CD4-positive, alpha-beta T cell treated with Interleukin-12 subunit alpha and Interleukin-12 subunit beta, for 1 hour (primary cell): ENCODE measurements at regions not wholly inside any gene's neighbourhood (a gene's known extent, or its start where the extent isn't known, plus 50 kb on each side); places are given as distances from the start of the nearest gene placed in this dataset.
"Not testable (repeated sequence)": the region's sequence is repeated elsewhere in the genome, so short reads cannot be mapped to it uniquely, and the experiment has no call there.

Source experiments
- DNase-seq: peaks from one replicate; pipeline ENCODE4 v3.0.0-alpha.2; 2020

GRCh38 chr10:36425131-36425797 is 700.1 kb upstream of the ANKRD30A start:
- DNase-seq: no peak

DNA sequence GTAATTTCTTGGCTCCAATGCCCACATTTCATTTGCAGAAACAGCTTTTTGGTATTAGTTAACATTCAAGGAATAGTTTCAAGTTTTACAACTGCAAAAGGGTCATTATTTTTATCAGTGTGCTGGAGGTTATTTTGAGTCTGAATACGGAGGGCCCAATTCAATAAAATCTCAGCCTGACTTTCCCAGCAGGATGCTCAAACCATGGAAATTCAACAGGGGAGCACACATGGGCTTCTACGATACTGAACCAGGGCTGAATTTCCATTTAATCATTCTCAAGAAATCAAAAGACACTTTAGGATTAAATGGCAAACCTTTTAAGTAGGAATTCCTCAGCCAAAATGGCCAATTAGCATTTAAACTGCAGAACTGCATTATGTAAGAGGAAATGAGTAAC is 700.9 kb upstream of the ANKRD30A start:
- no peak for DNase-seq

- no peak for DNase-seq
These were observed 701.6 kb upstream of the ANKRD30A start for GRCh38 chr10:36423821-36424248.

DNA sequence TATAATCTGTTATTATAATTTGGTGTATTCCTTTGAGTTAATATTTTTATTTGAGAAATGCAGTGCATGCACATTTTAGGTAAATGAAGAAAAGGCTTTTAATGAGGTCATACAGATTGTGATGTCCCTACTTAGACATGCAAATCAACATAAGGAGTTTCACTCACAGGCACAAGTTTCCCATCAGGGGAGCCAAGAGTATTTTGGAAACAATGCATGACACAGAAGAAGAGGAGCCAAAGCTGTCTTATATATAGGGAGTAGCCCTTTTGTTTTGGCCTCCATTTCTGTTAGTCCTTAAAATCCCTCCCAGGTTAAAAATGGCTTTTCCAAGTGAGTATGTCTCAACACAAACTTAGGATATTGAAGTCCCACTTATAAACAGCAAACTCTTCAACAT is 703.4 kb upstream of the ANKRD30A start:
- no peak for DNase-seq

DNA sequence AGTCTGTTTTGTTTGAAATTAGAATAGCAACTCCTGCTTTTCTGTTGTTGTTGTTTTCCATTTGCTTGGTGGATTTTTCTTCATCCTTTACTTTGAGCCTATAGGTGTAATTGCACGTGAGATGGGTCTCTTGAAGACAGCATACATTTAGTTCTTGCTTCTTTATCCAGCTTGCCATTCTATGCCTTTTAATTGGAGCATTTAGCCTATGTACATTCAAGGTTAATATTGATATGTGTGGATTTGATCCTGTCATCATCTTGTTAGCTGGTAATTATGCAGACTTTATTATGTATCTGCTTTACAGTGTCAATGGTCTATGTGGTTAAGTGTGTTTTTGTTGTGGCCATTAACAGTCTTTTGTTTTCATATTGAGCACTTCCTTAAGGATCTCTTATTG is 708.9 kb upstream of the ANKRD30A start:
- no peak for DNase-seq

GRCh38 chr10:36412942-36413341 is 712.5 kb upstream of the ANKRD30A start:
- DNase-seq: no peak

- DNase-seq: not testable (repeated sequence)
These were observed 725.2 kb upstream of the ANKRD30A start for GRCh38 chr10:36400238-36400637.

DNA sequence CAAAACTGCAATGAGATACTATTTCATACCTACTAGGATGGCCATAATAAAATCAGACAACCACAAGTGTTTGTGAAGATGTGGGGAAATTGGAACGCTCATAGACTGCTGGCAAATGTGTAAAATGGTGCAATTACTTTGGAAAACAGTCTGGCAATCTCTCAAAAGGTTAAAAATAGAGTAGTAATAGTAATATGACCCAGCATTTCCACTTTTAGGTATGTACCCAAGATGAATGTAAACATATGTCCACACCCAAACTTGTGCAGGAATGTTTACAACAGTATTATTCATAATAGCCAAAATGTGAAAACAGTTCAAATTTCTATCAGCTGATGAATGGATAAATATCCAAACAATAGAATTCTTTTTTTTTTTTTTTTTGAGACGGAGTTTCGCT is 731.6 kb upstream of the ANKRD30A start:
- no peak for DNase-seq

DNA sequence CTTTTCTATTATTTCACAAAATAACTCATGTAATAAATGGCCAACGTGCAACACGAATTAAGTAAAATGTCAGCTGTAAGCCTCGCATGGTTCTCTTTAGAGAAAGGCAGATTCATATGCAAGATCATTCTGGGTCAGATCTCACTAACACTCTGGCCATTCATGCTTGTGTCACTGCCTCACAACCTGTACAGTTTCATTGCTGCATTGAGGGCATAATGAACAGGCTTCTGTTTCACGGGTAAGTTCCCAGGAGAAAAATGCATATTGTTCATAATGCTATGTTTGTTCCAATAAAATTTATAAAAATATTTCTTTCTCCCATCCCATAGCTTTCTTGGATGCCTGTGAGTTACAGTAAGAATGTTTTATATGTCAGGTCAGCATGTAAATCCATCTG is 734.0 kb upstream of the ANKRD30A start:
- no peak for DNase-seq

DNA sequence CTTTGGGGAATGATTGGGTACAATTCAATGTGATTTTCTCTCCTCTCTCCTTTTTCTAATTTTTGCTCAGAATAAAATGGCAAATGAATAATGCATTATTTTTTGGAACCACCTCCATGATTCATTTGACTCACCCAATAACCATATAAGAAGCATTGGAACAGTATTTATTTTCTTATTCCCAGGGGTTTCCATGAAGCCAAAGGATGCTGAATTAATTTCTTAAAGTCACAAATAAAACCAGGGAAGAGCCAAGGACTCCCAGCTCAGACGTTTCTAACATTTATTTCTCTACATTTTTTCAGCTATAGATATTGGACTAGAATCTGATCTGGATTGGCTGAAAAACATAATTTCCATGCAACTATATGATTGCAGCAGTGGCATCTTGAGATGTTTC is 735.2 kb upstream of the ANKRD30A start:
- DNase-seq: no peak

- DNase-seq: no peak
These were observed 737.2 kb upstream of the ANKRD30A start for GRCh38 chr10:36388166-36388565.

DNA sequence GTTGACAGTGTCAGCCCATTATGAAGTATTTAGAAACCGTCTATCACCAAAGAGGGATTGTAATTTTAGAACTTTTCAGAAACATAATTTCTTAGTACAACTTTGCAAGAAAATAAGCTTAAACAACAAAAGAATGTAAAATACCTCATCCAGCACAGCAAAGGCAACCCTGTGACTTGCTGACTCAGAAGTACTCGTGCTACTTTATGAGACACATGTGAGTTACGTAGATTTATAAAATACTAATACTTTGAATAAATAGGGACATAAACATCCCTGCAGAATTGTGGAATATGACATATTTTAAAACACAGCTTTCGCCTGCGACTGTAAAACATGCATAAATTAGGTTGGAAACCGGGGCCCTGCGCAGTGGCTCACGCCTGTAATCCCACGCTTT is 739.7 kb upstream of the ANKRD30A start:
- no peak for DNase-seq

GRCh38 chr10:36383349-36383748 is 741.3 kb upstream of the FZD8 start:
- DNase-seq: no peak

DNA sequence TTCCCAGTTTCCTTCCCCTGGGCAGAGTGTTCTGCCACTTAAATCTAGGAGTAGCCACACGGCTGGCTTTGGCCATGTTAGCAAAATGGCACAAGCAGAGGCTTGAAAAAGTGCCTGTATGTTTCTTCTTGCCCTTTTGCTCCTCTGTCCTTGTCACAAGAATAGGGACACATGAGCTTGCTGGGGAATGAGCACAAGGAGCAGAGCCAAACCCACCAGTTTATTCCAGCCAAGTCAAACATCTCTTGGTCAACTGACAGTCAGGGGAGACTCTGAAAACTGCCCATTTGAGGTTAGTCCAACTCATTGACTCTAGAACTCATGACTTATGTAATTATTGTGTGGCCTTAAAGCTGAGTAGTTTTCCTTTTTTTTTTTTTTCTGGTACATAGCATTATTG is 739.7 kb upstream of the FZD8 start:
- DNase-seq: no peak

- no peak for DNase-seq
These were observed 738.4 kb upstream of the FZD8 start for GRCh38 chr10:36380538-36380937.

DNA sequence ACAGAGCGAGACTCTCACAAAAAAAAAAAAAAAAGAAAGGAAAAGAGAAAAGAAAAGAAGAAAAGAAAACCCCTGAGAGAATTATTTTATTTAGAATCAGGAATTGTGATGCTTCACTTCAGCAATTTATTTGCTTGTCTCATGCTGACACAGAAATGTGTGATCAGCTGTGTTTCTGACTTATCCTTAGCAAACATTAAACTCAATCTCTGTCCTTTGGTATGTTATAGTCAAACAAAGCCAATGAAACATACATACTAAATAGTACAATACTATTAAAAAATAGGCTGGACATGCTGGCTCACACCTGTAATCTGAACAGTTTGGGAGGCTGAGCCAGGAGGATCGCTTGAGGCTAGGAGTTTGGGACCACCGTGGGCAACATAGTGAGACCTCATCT is 733.0 kb upstream of the FZD8 start:
- no peak for DNase-seq

- no peak for DNase-seq
These were observed 731.5 kb upstream of the FZD8 start for GRCh38 chr10:36373424-36374096.

DNA sequence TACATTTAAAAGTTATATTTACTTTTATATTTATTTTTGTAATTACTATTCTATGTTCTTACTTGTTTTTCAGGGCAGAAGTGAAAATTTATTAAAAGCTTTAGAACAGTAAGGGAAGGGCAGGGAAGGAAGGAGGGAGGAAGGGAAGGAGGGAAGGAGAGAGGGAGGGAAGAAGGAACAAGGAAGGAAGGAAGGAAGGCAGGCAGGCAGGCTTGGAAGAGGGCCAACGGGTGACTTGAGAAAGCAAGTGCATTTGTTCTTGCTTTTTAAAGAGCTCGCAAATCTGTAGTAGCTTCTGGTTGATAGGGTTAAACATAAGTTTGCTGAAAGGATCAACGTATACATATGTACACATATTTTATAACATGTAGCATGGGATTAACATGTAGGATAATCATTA is 725.3 kb upstream of the FZD8 start:
- DNase-seq: no peak

GRCh38 chr10:36366843-36367242 is 724.7 kb upstream of the FZD8 start:
- no peak for DNase-seq

GRCh38 chr10:36366065-36366464 is 724.0 kb upstream of the FZD8 start:
- DNase-seq: no peak

DNA sequence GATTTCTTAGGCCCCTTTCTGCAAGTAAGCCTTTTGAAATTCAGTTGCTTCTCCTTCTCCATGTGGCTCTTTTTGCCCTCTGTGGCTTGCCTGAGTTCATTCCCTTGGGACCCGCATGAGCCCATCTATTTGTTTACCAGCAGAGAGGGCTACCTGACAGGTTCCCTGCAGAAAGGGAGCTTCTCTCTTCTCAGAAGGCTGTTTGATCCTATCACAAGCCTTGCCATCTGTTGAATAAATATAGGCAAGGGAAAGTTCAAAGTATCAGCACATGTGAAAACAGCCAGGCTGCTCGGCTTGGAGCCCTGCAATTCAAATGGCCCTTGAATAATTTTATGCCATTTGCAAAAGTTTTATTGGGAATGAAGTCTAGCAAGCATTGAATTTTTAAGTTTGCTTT is 720.2 kb upstream of the FZD8 start:
- DNase-seq: no peak

GRCh38 chr10:36358736-36359135 is 716.6 kb upstream of the FZD8 start:
- DNase-seq: no peak

- no peak for DNase-seq
These were observed 712.5 kb upstream of the FZD8 start for GRCh38 chr10:36354633-36355032.

- DNase-seq: no peak
These were observed 709.1 kb upstream of the FZD8 start for GRCh38 chr10:36351159-36351558.
